ENCODE measurements at regions not wholly inside any gene's neighbourhood (a gene's known extent, or its start where the extent isn't known, plus 50 kb on each side); places are given as distances from the start of the nearest gene placed in this dataset.

GRCh38 chr9:19637084-19637483 lies 151.8 kb downstream of the SLC24A2 start:
- no peaks in the 10 kb centered on the region for H3K79me2 ChIP-seq (ENCODE audit: insufficient read depth, low read depth, low read length)
- no peaks in the 10 kb centered on the region for H3K36me3 ChIP-seq (ENCODE audit: insufficient read depth, low read length)
- ChIA-PET CTCF (ENCODE audit: unreplicated experiment) (no interaction called here), POLR2A (interaction anchor here (2.7 kb wide), 1 partner anchor 14 kb away, joined by 7 read pairs; no protein-coding TSS in a partner anchor)
- DNase-seq (ENCODE audit: low spot score) = no peak
- TF ChIP-seq CTCF (conservative IDR thresholded peaks at IDR 0.05; ENCODE audit: low read length) (no peak), EZH2phosphoT487 (IDR thresholded peaks at IDR 0.05; ENCODE audit: borderline replicate concordance, low read depth, low read length) (no peak)
- H3K4me1 ChIP-seq (ENCODE audit: insufficient read depth, low read length, poor library complexity, severe bottlenecking) = no peaks in the 10 kb centered on the region
- no peak overlapping the region for H3K4me2 ChIP-seq (ENCODE audit: low read length)
- no peak overlapping the region for H3K27ac ChIP-seq (ENCODE audit: low read depth, low read length, poor library complexity, severe bottlenecking)
- no peak overlapping the region for H2AFZ ChIP-seq (ENCODE audit: low read length)
- H3K9me2 ChIP-seq (ENCODE audit: insufficient read depth, low read length) = no peaks in the 10 kb centered on the region
- BruUV-seq (replicated peaks) = no TSS peak
- intact Hi-C loops (cut with micrococcal nuclease; ENCODE audit: unreplicated experiment) = no loop called here
- H3K4me3 ChIP-seq (ENCODE audit: low read depth, low read length, poor library complexity, severe bottlenecking) = no peak overlapping the region
- no peaks in the 10 kb centered on the region for H4K20me1 ChIP-seq (ENCODE audit: insufficient read depth, low read length)
- H3K9me3 ChIP-seq (ENCODE audit: low read length) = no peaks in the 10 kb centered on the region

- H3K9me3 ChIP-seq (ENCODE audit: low read length) = no peaks in the 10 kb centered on the region
- H3K9me2 ChIP-seq (ENCODE audit: insufficient read depth, low read length) = no peaks in the 10 kb centered on the region
- intact Hi-C loops (cut with micrococcal nuclease; ENCODE audit: unreplicated experiment) = no loop called here
- H3K36me3 ChIP-seq (ENCODE audit: insufficient read depth, low read length) = no peaks in the 10 kb centered on the region
- H4K20me1 ChIP-seq (ENCODE audit: insufficient read depth, low read length) = no peaks in the 10 kb centered on the region
- H3K4me3 ChIP-seq (ENCODE audit: low read depth, low read length, poor library complexity, severe bottlenecking) = no peak overlapping the region
- H3K27ac ChIP-seq (ENCODE audit: low read depth, low read length, poor library complexity, severe bottlenecking) = no peak overlapping the region
- no TSS peak for BruUV-seq (replicated peaks)
- no peak for DNase-seq (ENCODE audit: low spot score)
- TF ChIP-seq EZH2phosphoT487 (IDR thresholded peaks at IDR 0.05; ENCODE audit: borderline replicate concordance, low read depth, low read length) (no peak), CTCF (conservative IDR thresholded peaks at IDR 0.05; ENCODE audit: low read length) (no peak)
- no peak overlapping the region for H3K4me2 ChIP-seq (ENCODE audit: low read length)
- H2AFZ ChIP-seq (ENCODE audit: low read length) = no peak overlapping the region
- POLR2A ChIA-PET = no interaction called here
- CTCF ChIA-PET (ENCODE audit: unreplicated experiment) = no interaction called here
- no peaks in the 10 kb centered on the region for H3K4me1 ChIP-seq (ENCODE audit: insufficient read depth, low read length, poor library complexity, severe bottlenecking)
- no peaks in the 10 kb centered on the region for H3K79me2 ChIP-seq (ENCODE audit: insufficient read depth, low read depth, low read length)
Observed at GRCh38 chr9:19634881-19635280, 154.0 kb downstream of the SLC24A2 start.

GRCh38 chr9:19631181-19631580 lies 157.7 kb downstream of the SLC24A2 start:
- Histone ChIP-seq H2AFZ (ENCODE audit: low read length) (no peak overlapping the region), H3K9me2 (ENCODE audit: insufficient read depth, low read length) (no peaks in the 10 kb centered on the region), H4K20me1 (ENCODE audit: insufficient read depth, low read length) (no peaks in the 10 kb centered on the region), H3K36me3 (ENCODE audit: insufficient read depth, low read length) (no peaks in the 10 kb centered on the region), H3K27ac (ENCODE audit: low read depth, low read length, poor library complexity, severe bottlenecking) (no peak overlapping the region), H3K9me3 (ENCODE audit: low read length) (no peaks in the 10 kb centered on the region), H3K79me2 (ENCODE audit: insufficient read depth, low read depth, low read length) (no peaks in the 10 kb centered on the region), H3K4me1 (ENCODE audit: insufficient read depth, low read length, poor library complexity, severe bottlenecking) (no peaks in the 10 kb centered on the region), H3K4me3 (ENCODE audit: low read depth, low read length, poor library complexity, severe bottlenecking) (no peak overlapping the region), H3K4me2 (ENCODE audit: low read length) (no peak overlapping the region)
- intact Hi-C loops (cut with micrococcal nuclease; ENCODE audit: unreplicated experiment) = no loop called here
- no peak for TF ChIP-seq CTCF (conservative IDR thresholded peaks at IDR 0.05; ENCODE audit: low read length)
- no peak for TF ChIP-seq EZH2phosphoT487 (IDR thresholded peaks at IDR 0.05; ENCODE audit: borderline replicate concordance, low read depth, low read length)
- ChIA-PET POLR2A (interaction anchor here (0.6 kb wide), 1 partner anchor 112 kb away, joined by 3 read pairs; no protein-coding TSS in a partner anchor), CTCF (ENCODE audit: unreplicated experiment) (no interaction called here)
- no peak for DNase-seq (ENCODE audit: low spot score)
- BruUV-seq (replicated peaks) = no TSS peak

Data from OCI-LY7 (cell line).